ENCODE measurements at regions not wholly inside any gene's neighbourhood (a gene's known extent, or its start where the extent isn't known, plus 50 kb on each side); places are given as distances from the start of the nearest gene placed in this dataset.
A peak's percentile ranks its signal among the peaks of the same experiment; 100 is the strongest.

- no peak for DNase-seq (ENCODE audit: low spot score)
These were observed 144.0 kb downstream of the NAV1 start for GRCh38 chr1:201682964-201683363.

DNA sequence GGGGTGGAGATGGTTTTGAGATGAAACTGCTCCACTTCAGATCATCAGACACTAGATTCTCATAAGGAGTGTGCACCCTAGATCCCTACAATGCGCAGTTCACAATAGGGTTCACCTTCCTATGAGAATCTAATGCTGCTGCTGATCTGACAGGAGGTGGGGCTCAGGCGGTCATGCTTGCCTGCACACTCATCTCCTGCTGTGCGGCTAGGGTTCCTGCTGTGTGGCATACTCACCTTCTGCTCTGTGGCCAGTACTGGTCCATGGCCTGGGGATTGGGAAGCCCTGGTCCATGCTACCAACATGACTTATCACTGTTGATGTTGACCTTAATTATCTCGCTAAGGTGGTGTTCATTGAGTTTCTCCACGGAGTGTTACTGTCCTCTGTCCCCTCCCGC is 144.5 kb downstream of the NAV1 start:
- no peak for DNase-seq (ENCODE audit: low spot score)

- DNase-seq (ENCODE audit: low spot score): no peak
These were observed 143.5 kb upstream of the IPO9 start for GRCh38 chr1:201685485-201685884.

- DNase-seq (ENCODE audit: low spot score): no peak
These were observed 142.1 kb upstream of the IPO9 start for GRCh38 chr1:201686714-201687455.

- no peak for DNase-seq (ENCODE audit: low spot score)
These were observed 140.4 kb upstream of the IPO9 start for GRCh38 chr1:201688514-201688913.

DNA sequence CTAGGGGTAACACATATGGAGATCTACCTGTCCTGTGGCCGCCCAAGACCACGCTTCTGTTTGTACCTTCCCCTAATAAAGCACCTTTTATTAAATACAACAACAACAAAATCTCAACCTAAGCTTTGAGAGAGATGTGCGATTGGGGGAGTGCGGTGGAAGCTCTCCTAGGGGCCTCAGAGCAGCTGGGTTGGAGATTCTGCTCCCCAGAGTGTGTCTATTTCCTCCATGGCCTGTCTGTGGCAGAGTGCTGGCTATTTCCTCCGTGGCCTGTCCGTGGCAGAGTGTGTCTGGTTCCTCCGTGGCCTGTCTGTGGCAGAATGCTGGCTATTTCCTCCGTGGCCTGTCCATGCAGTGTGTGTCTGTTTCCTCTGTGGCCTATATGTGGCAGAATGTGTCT is 139.3 kb upstream of the IPO9 start:
- no peak for DNase-seq (ENCODE audit: low spot score)

DNA sequence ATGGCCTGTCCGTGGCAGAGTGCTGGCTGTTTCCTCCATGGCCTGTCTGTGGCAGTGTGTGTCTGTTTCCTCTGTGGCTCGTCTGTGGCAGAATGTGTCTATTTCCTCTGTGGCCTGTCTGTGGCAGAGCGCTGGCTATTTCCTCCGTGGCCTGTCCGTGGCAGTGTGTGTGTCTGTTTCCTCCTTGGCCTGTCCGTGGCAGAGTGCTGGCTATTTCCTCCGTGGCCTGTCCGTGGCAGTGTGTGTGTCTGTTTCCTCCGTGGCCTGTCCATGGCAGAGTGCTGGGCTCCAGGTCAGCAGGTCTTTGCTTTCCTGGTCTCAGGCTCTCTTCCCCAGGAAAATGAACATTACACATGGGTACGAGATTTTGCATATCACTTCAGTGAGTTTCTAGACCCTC is 138.4 kb upstream of the IPO9 start:
- DNase-seq (ENCODE audit: low spot score): no peak

GRCh38 chr1:201691716-201692554 is 137.0 kb upstream of the IPO9 start:
- DNase-seq (ENCODE audit: low spot score): no peak

DNA sequence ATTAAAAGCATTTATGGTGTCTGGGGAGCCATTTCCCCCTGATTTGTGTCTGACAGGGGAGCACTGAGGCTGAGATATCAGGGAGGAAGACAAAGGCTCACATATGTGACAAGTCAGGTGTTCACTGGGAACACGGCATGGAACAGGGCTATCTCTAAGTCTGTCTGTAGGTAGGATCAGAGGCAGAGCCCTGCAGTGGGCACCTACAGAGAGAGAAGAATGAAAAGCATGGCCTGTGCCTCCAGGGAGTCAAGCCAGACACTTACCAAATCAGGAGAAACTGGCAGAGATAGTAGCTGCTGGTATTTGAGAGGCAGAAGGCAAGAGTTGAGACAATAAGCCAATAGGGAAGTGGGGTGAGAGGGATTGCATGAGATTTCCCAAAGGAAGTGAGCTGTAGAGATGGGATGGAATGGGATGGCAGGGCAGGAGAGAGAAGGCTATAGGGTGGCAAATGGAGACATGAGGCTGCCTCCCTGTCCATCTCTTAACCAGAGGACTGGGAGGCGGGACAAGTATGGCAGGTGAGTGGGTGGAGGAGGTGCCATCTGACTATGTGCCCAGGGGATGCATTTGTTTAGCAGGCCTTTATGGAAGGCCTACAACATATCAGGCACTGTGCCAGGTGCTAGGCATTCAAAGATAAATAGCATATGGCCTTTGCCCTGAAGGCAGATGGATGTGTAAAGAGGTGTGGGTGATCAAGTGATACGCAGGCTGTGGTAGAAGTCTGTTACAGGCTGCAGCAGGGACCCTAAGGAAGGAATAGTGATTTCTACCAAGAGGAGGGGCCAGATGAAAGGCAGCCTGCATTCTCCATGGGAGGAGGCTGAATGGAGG is 136.2 kb upstream of the IPO9 start:
- DNase-seq (ENCODE audit: low spot score): no peak

DNA sequence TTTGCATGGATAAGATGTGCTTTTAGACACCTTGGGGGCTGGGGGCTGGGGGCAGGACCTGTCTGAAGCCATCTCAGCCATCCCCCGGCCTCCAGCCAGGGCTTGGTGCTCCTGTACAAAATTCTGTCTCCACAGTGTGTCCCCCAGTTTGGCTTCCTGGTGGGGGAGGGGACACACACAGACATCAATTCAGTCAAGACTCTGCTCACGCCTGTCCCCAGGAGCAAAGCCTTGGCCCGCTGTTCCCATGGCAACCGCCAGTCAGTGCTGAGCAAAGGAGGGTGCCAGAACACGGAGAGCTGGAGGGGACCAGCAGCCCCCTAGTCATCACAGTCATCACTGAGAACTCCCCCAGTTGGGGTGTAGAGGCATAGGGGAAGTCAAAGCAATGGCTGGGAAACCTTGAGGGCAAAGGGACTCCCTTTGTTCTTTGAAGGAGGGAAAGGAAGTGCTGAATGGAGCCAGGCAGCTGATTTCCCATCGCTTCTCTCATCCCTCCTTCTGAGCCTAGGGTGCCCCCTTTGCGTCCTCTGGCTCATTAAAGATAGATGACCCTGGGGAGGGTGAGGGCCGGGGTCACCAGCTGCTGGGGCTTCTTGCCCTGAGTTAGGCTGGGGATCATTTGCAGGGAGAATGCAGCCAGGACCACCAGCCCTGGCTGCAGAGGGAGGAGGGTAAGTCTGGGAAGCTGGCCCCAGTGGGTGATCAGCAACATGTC is 134.9 kb upstream of the IPO9 start:
- DNase-seq (ENCODE audit: low spot score): no peak

GRCh38 chr1:201694608-201695335 is 134.2 kb upstream of the IPO9 start:
- no peak for DNase-seq (ENCODE audit: low spot score)

DNA sequence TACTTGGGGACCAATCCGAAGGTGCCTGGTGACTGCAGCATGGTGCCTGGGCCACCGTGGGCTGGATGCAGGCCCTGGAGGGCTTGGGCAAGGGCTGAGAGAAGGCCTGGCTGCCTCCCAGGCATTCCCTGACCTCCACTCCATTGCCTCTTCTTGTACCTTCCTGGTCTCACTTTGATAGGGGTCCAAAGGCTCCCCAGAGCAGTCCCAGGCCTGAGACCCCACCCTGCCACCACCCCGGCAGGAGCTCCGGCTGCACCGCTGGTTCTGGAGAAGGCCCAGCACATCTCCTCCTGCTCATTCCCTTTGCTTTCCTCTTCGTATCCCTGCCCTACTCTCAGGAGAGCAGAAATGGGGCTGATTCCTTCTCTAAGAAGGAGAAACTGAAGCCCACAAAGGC is 133.3 kb upstream of the IPO9 start:
- no peak for DNase-seq (ENCODE audit: low spot score)

GRCh38 chr1:201696217-201696761 is 132.7 kb upstream of the IPO9 start:
- no peak for DNase-seq (ENCODE audit: low spot score)

DNA sequence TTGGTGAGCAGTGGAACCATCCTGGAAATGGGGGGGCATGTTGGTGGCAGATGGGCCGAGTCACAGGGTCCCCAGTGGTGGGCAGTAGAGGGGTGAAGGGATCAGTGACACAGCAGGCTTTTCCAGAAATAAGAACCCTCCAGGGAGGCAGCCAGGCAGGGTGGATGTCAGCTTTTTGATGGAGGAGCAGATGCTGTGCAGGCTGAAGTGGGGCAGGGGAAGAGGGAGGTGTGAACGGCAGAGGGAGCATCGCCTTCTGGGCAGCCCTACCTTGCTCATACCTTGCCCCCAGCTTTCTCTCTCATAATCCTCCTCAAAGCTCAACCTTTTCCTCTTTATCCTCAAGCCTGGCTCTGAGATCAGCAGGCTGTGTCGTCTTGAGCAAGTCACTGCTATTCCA is 131.8 kb upstream of the IPO9 start:
- no peak for DNase-seq (ENCODE audit: low spot score)

DNA sequence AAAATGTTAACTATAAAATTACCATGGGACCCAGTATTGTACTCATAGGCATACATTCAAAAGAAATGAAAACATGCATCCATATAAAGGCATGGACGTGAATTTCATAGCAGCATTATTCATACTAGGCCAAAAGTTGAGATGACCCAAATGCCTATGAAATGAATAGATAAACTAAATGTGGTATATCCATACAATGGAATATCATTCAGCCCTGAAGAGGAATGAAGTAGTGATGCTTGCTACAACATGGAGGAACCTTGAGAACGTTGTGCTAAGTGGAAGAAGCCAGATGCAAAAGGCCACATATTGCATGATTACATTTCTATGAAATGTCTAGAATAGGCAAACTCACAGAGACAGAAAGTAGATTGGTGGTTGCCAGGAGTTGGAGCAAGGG is 127.1 kb upstream of the IPO9 start:
- no peak for DNase-seq (ENCODE audit: low spot score)

GRCh38 chr1:201702936-201703335 is 126.0 kb upstream of the IPO9 start:
- peak; percentile 80 for DNase-seq (ENCODE audit: low spot score)

GRCh38 chr1:201703621-201704438 is 125.1 kb upstream of the IPO9 start:
- DNase-seq (ENCODE audit: low spot score): peak; percentile 94

- no peak for DNase-seq (ENCODE audit: low spot score)
These were observed 124.5 kb upstream of the IPO9 start for GRCh38 chr1:201704439-201704792.

- peak; percentile 60 for DNase-seq (ENCODE audit: low spot score)
These were observed 123.6 kb upstream of the IPO9 start for GRCh38 chr1:201705389-201705788.
